ENCODE measurements at regions not wholly inside any gene's neighbourhood (a gene's known extent, or its start where the extent isn't known, plus 50 kb on each side); places are given as distances from the start of the nearest gene placed in this dataset.

- ATAC-seq, result no peak
- no peaks in the 10 kb centered on the region for H3K36me3 ChIP-seq (ENCODE audit: control insufficient read depth, insufficient read depth, low read length)
- H3K9ac ChIP-seq (ENCODE audit: insufficient read depth in 1 of 2, low read depth in 2 of 2, low read length in 2 of 2), result no peak overlapping the region
- 0% methylated on average over 1 of the region's 2 CpGs for WGBS (ENCODE audit: insufficient coverage, low coverage, missing lambda C conversion rate)
- no peaks in the 10 kb centered on the region for H4K20me1 ChIP-seq (replicated peaks; ENCODE audit: control insufficient read depth, insufficient read depth, low read length)
- no peak for FAIRE-seq
- no peaks in the 10 kb centered on the region for H3K79me2 ChIP-seq (ENCODE audit: control insufficient read depth, insufficient read depth, low read length)
- intact Hi-C loops (cut with micrococcal nuclease) (no loop called here), in situ Hi-C loops (cut with MboI) (no loop called here)
- no TSS peak for BruUV-seq (replicated peaks)
- no peaks in the 10 kb centered on the region for H3K4me1 ChIP-seq (replicated peaks in 1 of 2; ENCODE audit: control insufficient read depth in 2 of 2, insufficient read depth in 2 of 2, low read length in 2 of 2)
- H3K9me3 ChIP-seq (replicated peaks; ENCODE audit: control insufficient read depth, insufficient read depth, low read depth, low read length), result no peaks in the 10 kb centered on the region
- TF ChIP-seq ZNF695 (CRISPR knock-in tag; IDR thresholded peaks at IDR 0.05) (no peak), ZNF561 (CRISPR knock-in tag; conservative IDR thresholded peaks at IDR 0.05) (no peak), ETV6 (IDR thresholded peaks at IDR 0.05; ENCODE audit: borderline replicate concordance in 1 of 2, low read depth in 2 of 2, low read length in 1 of 2) (no peak), ETV6 (CRISPR knock-in tag; IDR thresholded peaks at IDR 0.05; ENCODE audit: borderline replicate concordance) (no peak), SP2 (IDR thresholded peaks at IDR 0.05; ENCODE audit: extremely low read depth, low read depth, low read length, poor library complexity, severe bottlenecking) (no peak), NBN (IDR thresholded peaks at IDR 0.05; ENCODE audit: low read depth) (no peak), ZNF212 (CRISPR knock-in tag; IDR thresholded peaks at IDR 0.05) (no peak), COPS2 (conservative IDR thresholded peaks at IDR 0.05) (no peak)
- TF ChIP-seq, protein P1, sequence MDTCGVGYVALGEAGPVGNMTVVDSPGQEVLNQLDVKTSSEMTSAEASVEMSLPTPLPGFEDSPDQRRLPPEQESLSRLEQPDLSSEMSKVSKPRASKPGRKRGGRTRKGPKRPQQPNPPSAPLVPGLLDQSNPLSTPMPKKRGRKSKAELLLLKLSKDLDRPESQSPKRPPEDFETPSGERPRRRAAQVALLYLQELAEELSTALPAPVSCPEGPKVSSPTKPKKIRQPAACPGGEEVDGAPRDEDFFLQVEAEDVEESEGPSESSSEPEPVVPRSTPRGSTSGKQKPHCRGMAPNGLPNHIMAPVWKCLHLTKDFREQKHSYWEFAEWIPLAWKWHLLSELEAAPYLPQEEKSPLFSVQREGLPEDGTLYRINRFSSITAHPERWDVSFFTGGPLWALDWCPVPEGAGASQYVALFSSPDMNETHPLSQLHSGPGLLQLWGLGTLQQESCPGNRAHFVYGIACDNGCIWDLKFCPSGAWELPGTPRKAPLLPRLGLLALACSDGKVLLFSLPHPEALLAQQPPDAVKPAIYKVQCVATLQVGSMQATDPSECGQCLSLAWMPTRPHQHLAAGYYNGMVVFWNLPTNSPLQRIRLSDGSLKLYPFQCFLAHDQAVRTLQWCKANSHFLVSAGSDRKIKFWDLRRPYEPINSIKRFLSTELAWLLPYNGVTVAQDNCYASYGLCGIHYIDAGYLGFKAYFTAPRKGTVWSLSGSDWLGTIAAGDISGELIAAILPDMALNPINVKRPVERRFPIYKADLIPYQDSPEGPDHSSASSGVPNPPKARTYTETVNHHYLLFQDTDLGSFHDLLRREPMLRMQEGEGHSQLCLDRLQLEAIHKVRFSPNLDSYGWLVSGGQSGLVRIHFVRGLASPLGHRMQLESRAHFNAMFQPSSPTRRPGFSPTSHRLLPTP (IDR thresholded peaks at IDR 0.05; ENCODE audit: borderline replicate concordance, extremely low read depth, insufficient read length), result no peak
- DNase-seq (ENCODE audit: extremely low read depth in 1 of 4, low spot score in 3 of 4), result no peak
- no peak overlapping the region for H2AFZ ChIP-seq (ENCODE audit: low read depth, low read length)
- H3K9me1 ChIP-seq (ENCODE audit: control insufficient read depth, insufficient read depth, low read length), result no peaks in the 10 kb centered on the region
- H3K27me3 ChIP-seq (ENCODE audit: control insufficient read depth in 2 of 2, insufficient read depth in 2 of 2, low read length in 2 of 2), result no peaks in the 10 kb centered on the region
- H3K27ac ChIP-seq (ENCODE audit: extremely low read depth, low read depth, low read length), result no peak overlapping the region
- H3K4me2 ChIP-seq (ENCODE audit: insufficient read depth, low read length), result no peak overlapping the region
- no peak overlapping the region for H3K4me3 ChIP-seq
- ChIA-PET POLR2A (no interaction called here), CTCF (ENCODE audit: low intra/inter-chr PET ratio) (no interaction called here)
Observed at GRCh38 chrX:20743046-20743445, 476.3 kb upstream of the RPS6KA3 start.

All from K562 (cell line).